GM18873 (cell line): ENCODE measurements at regions not wholly inside any gene's neighbourhood (a gene's known extent, or its start where the extent isn't known, plus 50 kb on each side); places are given as distances from the start of the nearest gene placed in this dataset.

Experiments
- ATAC-seq: cut with Tn5 transposase; IDR thresholded peaks from one replicate; pipeline ENCODE4 v1.9.1; 2021; ENCODE audit warnings: mild to moderate bottlenecking, moderate library complexity, moderate number of reproducible peaks; ENCODE audit not compliant: unreplicated experiment, low FRiP score

GRCh38 chr17:69605571-69605970 lies 191.1 kb downstream of the MAP2K6 start:
- no peak for ATAC-seq

GRCh38 chr17:69606142-69606800 lies 191.8 kb downstream of the MAP2K6 start:
- no peak for ATAC-seq

GRCh38 chr17:69607162-69607834 lies 192.8 kb downstream of the MAP2K6 start:
- ATAC-seq = no peak

GRCh38 chr17:69608141-69608540 lies 193.6 kb downstream of the MAP2K6 start:
- no peak for ATAC-seq

GRCh38 chr17:69608808-69609472 lies 194.4 kb downstream of the MAP2K6 start:
- ATAC-seq = no peak

- ATAC-seq = no peak
These were observed 195.2 kb downstream of the MAP2K6 start for GRCh38 chr17:69609473-69610305.

- no peak for ATAC-seq
These were observed 205.9 kb downstream of the MAP2K6 start for GRCh38 chr17:69620363-69620762.

GRCh38 chr17:69625474-69625873 lies 211.0 kb downstream of the MAP2K6 start:
- no peak for ATAC-seq

- ATAC-seq = no peak
These were observed 215.6 kb downstream of the MAP2K6 start for GRCh38 chr17:69630056-69630635.

- ATAC-seq = no peak
These were observed 220.3 kb downstream of the MAP2K6 start for GRCh38 chr17:69634844-69635243.

- ATAC-seq = no peak
These were observed 223.1 kb downstream of the MAP2K6 start for GRCh38 chr17:69637446-69638156.

GRCh38 chr17:69639096-69639495 lies 224.6 kb downstream of the MAP2K6 start:
- ATAC-seq = no peak

GRCh38 chr17:69640073-69640472 lies 225.6 kb downstream of the MAP2K6 start:
- no peak for ATAC-seq

- no peak for ATAC-seq
These were observed 229.2 kb downstream of the MAP2K6 start for GRCh38 chr17:69643686-69644085.

- no peak for ATAC-seq
These were observed 232.2 kb downstream of the MAP2K6 start for GRCh38 chr17:69646729-69647128.

GRCh38 chr17:69650881-69651280 lies 236.4 kb downstream of the MAP2K6 start:
- no peak for ATAC-seq

GRCh38 chr17:69651921-69652320 lies 237.4 kb downstream of the MAP2K6 start:
- ATAC-seq = no peak

GRCh38 chr17:69654981-69655855 lies 240.7 kb downstream of the MAP2K6 start:
- no peak for ATAC-seq

GRCh38 chr17:69655902-69656301 lies 241.4 kb downstream of the MAP2K6 start:
- ATAC-seq = no peak
